ENCODE measurements at regions not wholly inside any gene's neighbourhood (a gene's known extent, or its start where the extent isn't known, plus 50 kb on each side); places are given as distances from the start of the nearest gene placed in this dataset.

DNA sequence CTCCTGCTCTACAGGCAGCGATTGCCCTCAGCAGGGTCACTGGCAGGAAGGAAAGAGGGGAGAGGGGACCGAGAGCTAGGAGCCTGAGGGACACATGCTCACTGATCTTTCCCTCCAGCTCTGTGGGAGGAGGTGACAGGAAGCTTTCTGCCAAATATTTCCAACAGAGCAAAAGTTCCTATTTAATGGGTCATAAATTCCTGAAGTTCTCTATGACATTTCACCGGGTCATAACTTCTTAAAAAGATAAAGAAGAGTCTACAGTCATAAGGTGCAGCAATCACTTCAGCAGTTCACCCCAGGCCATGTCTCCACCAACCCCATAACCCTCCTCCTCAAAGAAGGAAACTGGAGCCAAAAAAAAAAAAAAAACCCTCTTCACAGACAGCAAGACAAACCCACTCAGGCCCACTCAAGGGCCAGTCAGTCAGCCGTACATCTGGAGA lies 481.1 kb downstream of the NR2F1-AS1 start:
- TF ChIP-seq, protein P1, sequence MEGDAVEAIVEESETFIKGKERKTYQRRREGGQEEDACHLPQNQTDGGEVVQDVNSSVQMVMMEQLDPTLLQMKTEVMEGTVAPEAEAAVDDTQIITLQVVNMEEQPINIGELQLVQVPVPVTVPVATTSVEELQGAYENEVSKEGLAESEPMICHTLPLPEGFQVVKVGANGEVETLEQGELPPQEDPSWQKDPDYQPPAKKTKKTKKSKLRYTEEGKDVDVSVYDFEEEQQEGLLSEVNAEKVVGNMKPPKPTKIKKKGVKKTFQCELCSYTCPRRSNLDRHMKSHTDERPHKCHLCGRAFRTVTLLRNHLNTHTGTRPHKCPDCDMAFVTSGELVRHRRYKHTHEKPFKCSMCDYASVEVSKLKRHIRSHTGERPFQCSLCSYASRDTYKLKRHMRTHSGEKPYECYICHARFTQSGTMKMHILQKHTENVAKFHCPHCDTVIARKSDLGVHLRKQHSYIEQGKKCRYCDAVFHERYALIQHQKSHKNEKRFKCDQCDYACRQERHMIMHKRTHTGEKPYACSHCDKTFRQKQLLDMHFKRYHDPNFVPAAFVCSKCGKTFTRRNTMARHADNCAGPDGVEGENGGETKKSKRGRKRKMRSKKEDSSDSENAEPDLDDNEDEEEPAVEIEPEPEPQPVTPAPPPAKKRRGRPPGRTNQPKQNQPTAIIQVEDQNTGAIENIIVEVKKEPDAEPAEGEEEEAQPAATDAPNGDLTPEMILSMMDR (IDR thresholded peaks at IDR 0.05), result no peak
- TF ChIP-seq POLR2AphosphoS5 (IDR thresholded peaks at IDR 0.05; ENCODE audit: low read depth, low read length), result no peak
- no peak for TF ChIP-seq SIN3A (IDR thresholded peaks at IDR 0.05; ENCODE audit: borderline replicate concordance, insufficient read depth, low read depth, low read length)
